HepG2 (cell line): ENCODE measurements at regions not wholly inside any gene's neighbourhood (a gene's known extent, or its start where the extent isn't known, plus 50 kb on each side); places are given as distances from the start of the nearest gene placed in this dataset.

ENCODE experiments used
- ATAC-seq: fragments of 200-7000 bp; cut with Tn5 transposase; 3 replicates; pipeline ENCODE4 v1.9.1; 2020; ENCODE audit warnings: mild to moderate bottlenecking, moderate library complexity
- BruUV-seq: library from RNA; stranded (reverse); fragments of 400-500 nt; replicated peaks from 2 replicates; lab custom pipeline; 2021; lab: Mats Ljungman, UMichigan
- CTCF ChIA-PET: fragments of 300-600 bp; formaldehyde crosslinking; extraction: SDS; loops from one replicate; lab custom pipeline; 2021; ENCODE audit warnings: low total read pairs, inconsistent platforms, low intra/inter-chr PET ratio; lab: Yijun Ruan, JAX
- POLR2A ChIA-PET: fragments of 350-600 bp; sonication (Branson Sonifier 250); formaldehyde crosslinking; loops from one replicate; lab custom pipeline; 2020; ENCODE audit warnings: antibody characterized with exemption, inconsistent platforms; lab: Yijun Ruan, JAX
- DNase-seq: peaks from one replicate; pipeline ENCODE4 v3.0.0-alpha.2; 2015; ENCODE audit warnings: low spot score
- FAIRE-seq: peaks from 3 replicates; lab custom pipeline; 2011; peaks lifted over from hg19 to GRCh38; lab: Jason Lieb, UNC
- H2AFZ ChIP-seq: one replicate; pipeline ENCODE4 v1.6.1; 2011; ENCODE audit warnings: low read length, inconsistent platforms
- H3K27ac ChIP-seq: fragments of 300-600 bp; 3 replicates; pipeline ENCODE4 v1.8.0; 2011; ENCODE audit warnings: mixed run types, mild to moderate bottlenecking, mixed read lengths, low read length, inconsistent platforms; ENCODE audit not compliant: insufficient read depth; ENCODE audit errors: extremely low read length
- H3K27me3 ChIP-seq, 2 experiments: fragments of 200-600 bp in 1 of 2; 2 replicates in 1 of 2; 3 replicates in 1 of 2; pipeline versions ENCODE4 v1.6.0 to v1.8.0; 2011; ENCODE audit warnings: low read length in 2 of 2, mild to moderate bottlenecking in 2 of 2, moderate library complexity in 2 of 2, inconsistent platforms in 1 of 2; ENCODE audit not compliant: insufficient read depth in 2 of 2, control insufficient read depth in 1 of 2
- H3K36me3 ChIP-seq, 2 experiments: fragments of 200-600 bp in 1 of 2; replicated peaks in 1 of 2; 2 replicates in 1 of 2; 3 replicates in 1 of 2; pipeline versions ENCODE4 v1.5.1 to v1.8.0; 2011; ENCODE audit warnings: low read length in 2 of 2, inconsistent platforms in 1 of 2; ENCODE audit not compliant: insufficient read depth in 2 of 2, control insufficient read depth in 1 of 2
- H3K4me1 ChIP-seq: 2 replicates; pipeline ENCODE4 v1.5.1; 2012; ENCODE audit warnings: low read length, inconsistent platforms; ENCODE audit not compliant: insufficient read depth
- H3K4me2 ChIP-seq: 2 replicates; pipeline ENCODE4 v1.6.0; 2011; ENCODE audit warnings: low read depth, low read length, inconsistent platforms
- H3K4me3 ChIP-seq, 3 experiments: fragments of 200-600 bp in 1 of 3; sonication (generic), shearing (Covaris generic) in 1 of 3; replicated peaks in 1 of 3; 2 replicates each; pipeline ENCODE4 v1.5.1; 2011 to 2016; ENCODE audit warnings: low read length in 3 of 3, inconsistent platforms in 2 of 3, low read depth in 2 of 3, mild to moderate bottlenecking in 2 of 3, control low read depth in 1 of 3, mixed read lengths in 1 of 3; ENCODE audit not compliant: insufficient read depth in 1 of 3
- H3K79me2 ChIP-seq: one replicate; pipeline ENCODE4 v1.6.1; 2011; ENCODE audit warnings: low read length, inconsistent platforms; ENCODE audit not compliant: insufficient read depth
- H3K9ac ChIP-seq: 2 replicates; pipeline ENCODE4 v1.6.0; 2011; ENCODE audit warnings: mild to moderate bottlenecking, low read depth, low read length, inconsistent platforms; ENCODE audit not compliant: insufficient read depth
- H3K9me3 ChIP-seq: 2 replicates; pipeline ENCODE4 v1.5.1; 2012; ENCODE audit warnings: mild to moderate bottlenecking, low read length
- H4K20me1 ChIP-seq: 2 replicates; pipeline ENCODE4 v1.6.0; 2011; ENCODE audit warnings: inconsistent platforms, mild to moderate bottlenecking, low read length, moderate library complexity; ENCODE audit not compliant: insufficient read depth
- AKNA ChIP-seq: sonication (generic); formaldehyde crosslinking; IDR thresholded peaks from 2 replicates; pipeline ENCODE4 v1.4.0; 2020; ENCODE audit warnings: missing genetic modification reagents, borderline replicate concordance
- HDAC2 ChIP-seq: sonication (generic); formaldehyde crosslinking; IDR thresholded peaks from 2 replicates; pipeline ENCODE4 v1.4.0; 2020; ENCODE audit warnings: missing genetic modification reagents
- PHF8 ChIP-seq: sonication (generic); formaldehyde crosslinking; IDR thresholded peaks from 2 replicates; pipeline ENCODE4 v1.5.0; 2020; ENCODE audit warnings: missing genetic modification reagents
- PRPF4 ChIP-seq: fragments of 200-400 bp; formaldehyde crosslinking; IDR thresholded peaks from 2 replicates; pipeline ENCODE4 v1.6.1; 2016; ENCODE audit warnings: low read length, low read depth; ENCODE audit not compliant: poor library complexity, severe bottlenecking
- ZNF253 ChIP-seq: sonication (generic); formaldehyde crosslinking; IDR thresholded peaks from 2 replicates; pipeline ENCODE4 v1.8.0; 2022; ENCODE audit warnings: mild to moderate bottlenecking, missing genetic modification reagents, borderline replicate concordance
- ZNF619 ChIP-seq: sonication (generic); formaldehyde crosslinking; IDR thresholded peaks from 2 replicates; pipeline ENCODE4 v1.4.0; 2020; ENCODE audit warnings: mild to moderate bottlenecking, missing genetic modification reagents
- WGBS: methylation state at CpG from one replicate; pipeline ENCODE4 v1.1.6; 2017; ENCODE audit warnings: low lambda C conversion rate; 5-methylcytosine and 5-hydroxymethylcytosine counted together
- in situ Hi-C: cut with HindIII; loops from 2 replicates; pipeline ENCODE4 v1.10.0; 2017; ENCODE audit warnings: low pct_unique_long_range_greater_than_20kb; ENCODE audit not compliant: extremely low pct_ligation_motif_present
- intact Hi-C: fragments of 100-400 bp; cut with micrococcal nuclease; formaldehyde crosslinking; loops from one replicate; pipeline ENCODE4 v1.10.0; 2022; ENCODE audit not compliant: unreplicated experiment

GRCh38 chr12:77366616-77367015, 301.2 kb upstream of the E2F7 start (continued):
- TF ChIP-seq ZNF253 (CRISPR knock-in tag): no peak
- no peak for TF ChIP-seq AKNA

GRCh38 chr12:77364400-77364799, 299.0 kb upstream of the E2F7 start:
- no peaks in the 10 kb centered on the region for H3K79me2 ChIP-seq
- WGBS: 45% methylated on average over 1 of the region's 1 CpG
- H3K4me2 ChIP-seq: no peak overlapping the region
- no peaks in the 10 kb centered on the region; a peak in 1 of 5 replicates for H3K27me3 ChIP-seq
- ATAC-seq (no peak), FAIRE-seq (no peak), DNase-seq (no peak)
- no TSS peak for BruUV-seq
- H3K36me3 ChIP-seq: no peaks in the 10 kb centered on the region
- no peaks in the 10 kb centered on the region for H4K20me1 ChIP-seq
- CTCF ChIA-PET: no interaction called here
- in situ Hi-C loops: no loop called here
- no peak overlapping the region for H3K9ac ChIP-seq
- H3K27ac ChIP-seq: no peak overlapping the region
- H3K9me3 ChIP-seq: no peaks in the 10 kb centered on the region
- POLR2A ChIA-PET: no interaction called here
- no peak overlapping the region for H3K4me3 ChIP-seq
- intact Hi-C loops: no loop called here
- H3K4me1 ChIP-seq: no peaks in the 10 kb centered on the region
- no peak overlapping the region for H2AFZ ChIP-seq
- TF ChIP-seq PHF8 (CRISPR knock-in tag) (no peak), ZNF619 (CRISPR knock-in tag) (no peak), HDAC2 (no peak), PRPF4 (no peak)
